Bronchial epithelial cell (primary cell): ENCODE measurements at regions not wholly inside any gene's neighbourhood (a gene's known extent, or its start where the extent isn't known, plus 50 kb on each side); places are given as distances from the start of the nearest gene placed in this dataset.

ENCODE experiments used
- DNase-seq: peaks from one replicate; pipeline ENCODE4 v3.0.0-alpha.2; 2010; ENCODE audit warnings: low read depth
- FAIRE-seq: peaks from 2 replicates; lab custom pipeline; 2011; peaks lifted over from hg19 to GRCh38; lab: Jason Lieb, UNC
- H3K27me3 ChIP-seq: 2 replicates; pipeline ENCODE4 v1.5.1; 2011; ENCODE audit warnings: low read length; ENCODE audit not compliant: control insufficient read depth, insufficient read depth
- H3K36me3 ChIP-seq: 2 replicates; pipeline ENCODE4 v1.5.1; 2011; ENCODE audit warnings: low read length; ENCODE audit not compliant: control insufficient read depth, insufficient read depth
- H3K4me3 ChIP-seq: 2 replicates; pipeline ENCODE4 v1.5.1; 2011; ENCODE audit warnings: mild to moderate bottlenecking, low read depth, low read length, control low read depth
- CTCF ChIP-seq: IDR thresholded peaks from 2 replicates; pipeline ENCODE4 v1.5.1; 2011; ENCODE audit warnings: mild to moderate bottlenecking, moderate library complexity, low read length, control low read depth, inconsistent platforms; ENCODE audit not compliant: insufficient read depth, severe bottlenecking

- FAIRE-seq (no peak), DNase-seq (no peak)
- no peaks in the 10 kb centered on the region for H3K27me3 ChIP-seq
- no peaks in the 10 kb centered on the region for H3K36me3 ChIP-seq
- TF ChIP-seq CTCF: no peak
- H3K4me3 ChIP-seq: no peak overlapping the region
These were observed 60.6 kb upstream of the FCN1 start for GRCh38 chr9:134978272-134978671.

GRCh38 chr9:134980516-134980915 lies 62.8 kb upstream of the FCN1 start:
- no peaks in the 10 kb centered on the region for H3K27me3 ChIP-seq
- DNase-seq (no peak), FAIRE-seq (no peak)
- no peak overlapping the region for H3K4me3 ChIP-seq
- no peak for TF ChIP-seq CTCF
- H3K36me3 ChIP-seq: no peaks in the 10 kb centered on the region

GRCh38 chr9:134980991-134981390 lies 63.3 kb upstream of the FCN1 start:
- no peaks in the 10 kb centered on the region for H3K27me3 ChIP-seq
- no peaks in the 10 kb centered on the region for H3K36me3 ChIP-seq
- DNase-seq (no peak), FAIRE-seq (no peak)
- no peak for TF ChIP-seq CTCF
- H3K4me3 ChIP-seq: no peak overlapping the region

GRCh38 chr9:134981829-134982228 lies 64.1 kb upstream of the FCN1 start:
- DNase-seq (no peak), FAIRE-seq (no peak)
- no peak overlapping the region for H3K4me3 ChIP-seq
- H3K27me3 ChIP-seq: no peaks in the 10 kb centered on the region
- TF ChIP-seq CTCF: no peak
- no peaks in the 10 kb centered on the region for H3K36me3 ChIP-seq

GRCh38 chr9:134982311-134982710 lies 64.6 kb upstream of the FCN1 start:
- TF ChIP-seq CTCF: no peak
- H3K27me3 ChIP-seq: no peaks in the 10 kb centered on the region

GRCh38 chr9:134983074-134983473 lies 65.4 kb upstream of the FCN1 start:
- no peaks in the 10 kb centered on the region for H3K27me3 ChIP-seq
- FAIRE-seq: no peak

More at GRCh38 chr9:134982311-134982710, 64.6 kb upstream of the FCN1 start:
- DNase-seq: no peak
- no peaks in the 10 kb centered on the region for H3K36me3 ChIP-seq
- H3K4me3 ChIP-seq: no peak overlapping the region
- no peak for FAIRE-seq

More at GRCh38 chr9:134983074-134983473, 65.4 kb upstream of the FCN1 start:
- no peak overlapping the region for H3K4me3 ChIP-seq
- DNase-seq: no peak
- H3K36me3 ChIP-seq: no peaks in the 10 kb centered on the region
- TF ChIP-seq CTCF: no peak
